HCT116 (cell line): ENCODE measurements at regions not wholly inside any gene's neighbourhood (a gene's known extent, or its start where the extent isn't known, plus 50 kb on each side); places are given as distances from the start of the nearest gene placed in this dataset.

Source experiments
- ATAC-seq: fragments of 200-7000 bp; cut with Tn5 transposase; 2 replicates; pipeline ENCODE4 v1.9.1; 2020; ENCODE audit warnings: mild to moderate bottlenecking, moderate library complexity
- BruUV-seq: library from RNA; stranded (reverse); fragments of 400-500 nt; replicated peaks from 2 replicates; lab custom pipeline; 2021; lab: Mats Ljungman, UMichigan
- CTCF ChIA-PET: fragments of 300-600 bp; sonication (Branson Sonifier 250); formaldehyde crosslinking; loops from one replicate; lab custom pipeline; 2021; ENCODE audit warnings: antibody characterized with exemption; lab: Charles Lee
- POLR2A ChIA-PET: fragments of 300-600, 350-600 bp; sonication (Branson Sonifier 250); formaldehyde crosslinking; loops from one replicate; lab custom pipeline; 2021; ENCODE audit warnings: antibody characterized with exemption; lab: Charles Lee
- RAD21 ChIA-PET, 2 experiments: fragments of 300-600 bp; sonication (Branson Sonifier 250); formaldehyde crosslinking; loops; one replicate each; lab custom pipeline; 2023; ENCODE audit warnings: low total read pairs in 2 of 2; ENCODE audit not compliant: uncharacterized antibody in 2 of 2, unreplicated experiment in 2 of 2, low non-redundant PET in 1 of 2; lab: Charles Lee
- DNase-seq: peaks from one replicate; pipeline ENCODE4 v3.0.0-alpha.2; 2010; ENCODE audit warnings: low read depth, low spot score
- H2AFZ ChIP-seq: fragments of 200-600 bp; shearing (Covaris generic), sonication (generic); 2 replicates; pipeline ENCODE4 v1.6.1; 2017; ENCODE audit warnings: low read depth, mixed run types, mixed read lengths, antibody characterized with exemption, low read length; ENCODE audit not compliant: poor library complexity, severe bottlenecking
- H3K27ac ChIP-seq: 2 replicates; pipeline ENCODE4 v1.5.1; 2012; ENCODE audit warnings: low read depth, low read length
- H3K27me3 ChIP-seq: fragments of 200-600 bp; sonication (generic); 2 replicates; pipeline ENCODE4 v1.6.1; 2016; ENCODE audit warnings: mixed run types, low read length, mixed read lengths; ENCODE audit not compliant: insufficient read depth
- H3K36me3 ChIP-seq, 2 experiments: fragments of 200-500 bp in 1 of 2; fragments of 200-600 bp in 1 of 2; sonication (Bioruptor generic) in 1 of 2; sonication (generic) in 1 of 2; 2 replicates each; pipeline versions ENCODE4 v1.5.1 to v1.6.1; 2014 to 2016; ENCODE audit warnings: low read length in 2 of 2, inconsistent platforms in 1 of 2, mixed read lengths in 1 of 2, mixed run types in 1 of 2; ENCODE audit not compliant: insufficient read depth in 2 of 2, control insufficient read depth in 1 of 2
- H3K4me1 ChIP-seq, 2 experiments: fragments of 200-600 bp in 1 of 2; sonication (generic) in 1 of 2; 2 replicates each; pipeline versions ENCODE4 v1.5.1 to v1.6.1; 2012 to 2017; ENCODE audit warnings: low read length in 2 of 2, inconsistent platforms in 1 of 2, mild to moderate bottlenecking in 1 of 2, mixed read lengths in 1 of 2, mixed run types in 1 of 2, moderate library complexity in 1 of 2; ENCODE audit not compliant: insufficient read depth in 2 of 2, control insufficient read depth in 1 of 2
- H3K4me2 ChIP-seq: fragments of 200-600 bp; sonication (generic); 2 replicates; pipeline ENCODE4 v1.6.1; 2017; ENCODE audit warnings: mixed run types, low read length, mixed read lengths
- H3K4me3 ChIP-seq, 2 experiments: fragments of 200-600 bp in 1 of 2; sonication (generic) in 1 of 2; replicated peaks in 1 of 2; 2 replicates each; pipeline ENCODE4 v1.5.1; 2011 to 2016; ENCODE audit warnings: low read length in 2 of 2, control low read depth in 1 of 2, low read depth in 1 of 2, mild to moderate bottlenecking in 1 of 2, mixed read lengths in 1 of 2, mixed run types in 1 of 2
- H3K79me2 ChIP-seq: fragments of 200-600 bp; sonication (generic); 2 replicates; pipeline ENCODE4 v1.6.1; 2017; ENCODE audit warnings: mild to moderate bottlenecking, mixed run types, low read length, moderate library complexity, mixed read lengths; ENCODE audit not compliant: insufficient read depth
- H3K9ac ChIP-seq: fragments of 200-600 bp; sonication (generic); 2 replicates; pipeline ENCODE4 v1.6.1; 2016; ENCODE audit warnings: low read length, mixed read lengths
- H3K9me2 ChIP-seq: fragments of 200-600 bp; sonication (generic), shearing (Covaris generic); 2 replicates; pipeline ENCODE4 v1.6.1; 2017; ENCODE audit warnings: mixed run types, mild to moderate bottlenecking, moderate library complexity; ENCODE audit not compliant: insufficient read depth
- H3K9me3 ChIP-seq, 2 experiments: fragments of 200-500 bp in 1 of 2; fragments of 200-600 bp in 1 of 2; sonication (Bioruptor generic) in 1 of 2; sonication (generic) in 1 of 2; 2 replicates each; pipeline ENCODE4 v1.6.1; 2014 to 2017; ENCODE audit warnings: low read length in 2 of 2, mixed read lengths in 2 of 2, inconsistent platforms in 1 of 2, low read depth in 1 of 2, mild to moderate bottlenecking in 1 of 2, mixed run types in 1 of 2, moderate library complexity in 1 of 2; ENCODE audit not compliant: control insufficient read depth in 1 of 2, insufficient read depth in 1 of 2
- H4K20me1 ChIP-seq: fragments of 200-600 bp; sonication (generic), shearing (Covaris generic); 2 replicates; pipeline ENCODE4 v1.6.1; 2017; ENCODE audit warnings: mixed run types, mild to moderate bottlenecking, moderate library complexity; ENCODE audit not compliant: insufficient read depth
- CBX3 ChIP-seq: IDR thresholded peaks from 2 replicates; pipeline ENCODE4 v1.6.1; 2012; ENCODE audit warnings: low read depth
- EGR1 ChIP-seq: IDR thresholded peaks from 2 replicates; pipeline ENCODE4 v1.6.1; 2012; ENCODE audit warnings: low read depth
- ELF1 ChIP-seq: IDR thresholded peaks from 2 replicates; pipeline ENCODE4 v1.6.1; 2012; ENCODE audit warnings: low read depth, borderline replicate concordance
- EZH2 ChIP-seq: fragments of 200-600 bp; sonication (generic); IDR thresholded peaks from 2 replicates; pipeline ENCODE4 v1.6.1; 2017; ENCODE audit warnings: antibody characterized with exemption, mixed run types
- FOSL1 ChIP-seq: IDR thresholded peaks from 2 replicates; pipeline ENCODE4 v1.6.1; 2012; ENCODE audit warnings: low read depth
- MAX ChIP-seq: IDR thresholded peaks from 2 replicates; pipeline ENCODE4 v1.6.1; 2012
- POLR2A ChIP-seq: IDR thresholded peaks from 2 replicates; pipeline ENCODE4 v1.7.0; 2011; ENCODE audit warnings: borderline replicate concordance; ENCODE audit not compliant: insufficient read depth, insufficient read length; ENCODE audit errors: extremely low read depth
- POLR2AphosphoS5 ChIP-seq: IDR thresholded peaks from 2 replicates; pipeline ENCODE4 v1.6.1; 2011; ENCODE audit warnings: mild to moderate bottlenecking, low read depth, low read length, moderate library complexity
- RAD21 ChIP-seq: IDR thresholded peaks from 2 replicates; pipeline ENCODE4 v1.6.1; 2012; ENCODE audit warnings: low read depth, mild to moderate bottlenecking
- SIN3A ChIP-seq: IDR thresholded peaks from 2 replicates; pipeline ENCODE4 v1.6.1; 2012; ENCODE audit warnings: low read depth
- SRF ChIP-seq: IDR thresholded peaks from 2 replicates; pipeline ENCODE4 v1.6.1; 2012; ENCODE audit warnings: low read depth
- TCF7L2 ChIP-seq: IDR thresholded peaks from 2 replicates; pipeline ENCODE4 v1.7.0; 2011; ENCODE audit warnings: borderline replicate concordance, inconsistent platforms; ENCODE audit not compliant: insufficient read depth, insufficient read length; ENCODE audit errors: extremely low read depth
- YY1 ChIP-seq: IDR thresholded peaks from 2 replicates; pipeline ENCODE4 v1.6.1; 2011; ENCODE audit warnings: low read length, low read depth, moderate library complexity, mild to moderate bottlenecking; ENCODE audit not compliant: insufficient replicate concordance; ENCODE audit errors: extremely low read depth
- ZBTB33 ChIP-seq: IDR thresholded peaks from 2 replicates; pipeline ENCODE4 v1.6.1; 2011; ENCODE audit warnings: mild to moderate bottlenecking, low read length, moderate library complexity; ENCODE audit not compliant: insufficient replicate concordance; ENCODE audit errors: extremely low read depth
- ZNF274 ChIP-seq: fragments of 200-500 bp; sonication (Bioruptor generic); IDR thresholded peaks from 2 replicates; pipeline ENCODE4 v1.6.1; 2014; ENCODE audit warnings: mild to moderate bottlenecking, low read depth, low read length, inconsistent platforms
- intact Hi-C: fragments of 100-400 bp; cut with micrococcal nuclease; formaldehyde crosslinking; loops from 2 replicates; pipeline ENCODE4 v1.10.0; 2022

- BruUV-seq: no TSS peak
- intact Hi-C loops: no loop called here
- POLR2A ChIA-PET: no interaction called here
Observed at GRCh38 chr16:59351305-59351903, 617.3 kb upstream of the GOT2 start.

More at GRCh38 chr16:59351305-59351903, 617.3 kb upstream of the GOT2 start:
- H3K4me1 ChIP-seq: no peaks in the 10 kb centered on the region
- DNase-seq (no peak), ATAC-seq (no peak)
- no peaks in the 10 kb centered on the region for H4K20me1 ChIP-seq
- H3K4me2 ChIP-seq: no peak overlapping the region
- no peaks in the 10 kb centered on the region for H3K27me3 ChIP-seq
- ChIA-PET CTCF (no interaction called here), RAD21 (no interaction called here)
- H2AFZ ChIP-seq: no peak overlapping the region
- H3K79me2 ChIP-seq: no peaks in the 10 kb centered on the region
- TF ChIP-seq ELF1 (no peak), ZNF274 (no peak), ZBTB33 (no peak), SRF (no peak), EZH2 (no peak), FOSL1 (no peak), RAD21 (no peak), SIN3A (no peak), YY1 (no peak), EGR1 (no peak), POLR2A (no peak), MAX (no peak), POLR2AphosphoS5 (no peak), CBX3 (no peak), TCF7L2 (no peak)
- no peak overlapping the region for H3K9ac ChIP-seq
- H3K36me3 ChIP-seq: no peaks in the 10 kb centered on the region
- H3K4me3 ChIP-seq: no peak overlapping the region
- H3K27ac ChIP-seq: no peak overlapping the region
- no peaks in the 10 kb centered on the region for H3K9me2 ChIP-seq
- H3K9me3 ChIP-seq: peaks cover 3 to 5% of the 10 kb centered on the region in 2 experiments; a peak in 2 of 4 replicates
